Osteoblast (primary cell): ENCODE measurements at regions not wholly inside any gene's neighbourhood (a gene's known extent, or its start where the extent isn't known, plus 50 kb on each side); places are given as distances from the start of the nearest gene placed in this dataset.

Experiments
- DNase-seq: peaks from one replicate; pipeline ENCODE4 v3.0.0; 2011; ENCODE audit warnings: low spot score, mixed read lengths; ENCODE audit not compliant: insufficient read length; ENCODE audit errors: missing footprints
- H2AFZ ChIP-seq: 2 replicates; pipeline ENCODE4 v1.6.0; 2011; ENCODE audit warnings: mild to moderate bottlenecking, low read length
- H3K27ac ChIP-seq: 2 replicates; pipeline ENCODE4 v1.5.1; 2011; ENCODE audit warnings: mild to moderate bottlenecking, low read depth, low read length, moderate library complexity
- H3K27me3 ChIP-seq: 2 replicates; pipeline ENCODE4 v1.6.0; 2012; ENCODE audit warnings: mild to moderate bottlenecking, control low read depth, inconsistent platforms, low read length, moderate library complexity; ENCODE audit not compliant: insufficient read depth
- H3K36me3 ChIP-seq: 2 replicates; pipeline ENCODE4 v1.5.1; 2011; ENCODE audit warnings: mild to moderate bottlenecking, low read length, control low read depth, moderate library complexity; ENCODE audit not compliant: insufficient read depth
- H3K4me1 ChIP-seq: 2 replicates; pipeline ENCODE4 v1.5.1; 2011; ENCODE audit warnings: mild to moderate bottlenecking, low read length, control low read depth, moderate library complexity; ENCODE audit not compliant: insufficient read depth
- H3K4me2 ChIP-seq: 2 replicates; pipeline ENCODE4 v1.6.0; 2011; ENCODE audit warnings: mild to moderate bottlenecking, low read length; ENCODE audit not compliant: insufficient read depth
- H3K4me3 ChIP-seq: fragments of 200-600 bp; sonication (generic); 3 replicates; pipeline ENCODE4 v1.5.1; 2012; ENCODE audit warnings: mild to moderate bottlenecking, low read length, inconsistent platforms; ENCODE audit not compliant: insufficient read depth
- H3K79me2 ChIP-seq: 2 replicates; pipeline ENCODE4 v1.6.0; 2012; ENCODE audit warnings: mild to moderate bottlenecking, low read length, control low read depth, inconsistent platforms; ENCODE audit not compliant: insufficient read depth
- H3K9me3 ChIP-seq: 2 replicates; pipeline ENCODE4 v1.5.1; 2011; ENCODE audit warnings: low read depth, low read length, control low read depth
- H4K20me1 ChIP-seq: 2 replicates; pipeline ENCODE4 v1.6.0; 2012; ENCODE audit warnings: mild to moderate bottlenecking, low read length, control low read depth; ENCODE audit not compliant: insufficient read depth
- TF ChIP-seq, protein P1 (sequence below): IDR thresholded peaks from 2 replicates; pipeline ENCODE4 v1.5.1; 2011; ENCODE audit warnings: mild to moderate bottlenecking, low read depth, low read length, moderate library complexity; ENCODE audit errors: extremely low read depth

DNA sequence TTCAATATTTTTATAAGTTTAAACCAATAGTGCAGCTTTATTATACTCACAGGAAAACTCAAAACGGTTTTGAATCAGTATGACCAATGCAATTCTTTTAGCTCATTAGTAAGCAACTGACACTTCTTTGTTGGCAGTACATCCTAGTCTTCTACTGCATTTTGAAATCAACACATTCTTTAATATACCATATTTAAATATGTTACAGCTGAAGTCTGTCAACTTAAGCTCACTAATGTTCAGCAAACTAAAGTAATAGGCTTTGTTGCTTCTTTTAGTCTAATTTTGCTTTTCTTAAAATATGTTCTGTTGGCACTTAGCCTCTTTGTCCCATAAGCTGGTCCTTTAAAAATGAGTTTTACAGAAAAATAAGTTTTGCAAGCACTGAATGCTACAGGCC lies 55.4 kb upstream of the CCBE1 start:
- DNase-seq = no peak
- H3K36me3 ChIP-seq = no peaks in the 10 kb centered on the region
- no peak overlapping the region for H3K4me2 ChIP-seq
- no peaks in the 10 kb centered on the region for H3K9me3 ChIP-seq
- H3K79me2 ChIP-seq = no peaks in the 10 kb centered on the region
- H2AFZ ChIP-seq = peak overlapping the region; percentile 3
- peaks cover 31% of the 10 kb centered on the region for H3K4me1 ChIP-seq
- TF ChIP-seq, protein P1, sequence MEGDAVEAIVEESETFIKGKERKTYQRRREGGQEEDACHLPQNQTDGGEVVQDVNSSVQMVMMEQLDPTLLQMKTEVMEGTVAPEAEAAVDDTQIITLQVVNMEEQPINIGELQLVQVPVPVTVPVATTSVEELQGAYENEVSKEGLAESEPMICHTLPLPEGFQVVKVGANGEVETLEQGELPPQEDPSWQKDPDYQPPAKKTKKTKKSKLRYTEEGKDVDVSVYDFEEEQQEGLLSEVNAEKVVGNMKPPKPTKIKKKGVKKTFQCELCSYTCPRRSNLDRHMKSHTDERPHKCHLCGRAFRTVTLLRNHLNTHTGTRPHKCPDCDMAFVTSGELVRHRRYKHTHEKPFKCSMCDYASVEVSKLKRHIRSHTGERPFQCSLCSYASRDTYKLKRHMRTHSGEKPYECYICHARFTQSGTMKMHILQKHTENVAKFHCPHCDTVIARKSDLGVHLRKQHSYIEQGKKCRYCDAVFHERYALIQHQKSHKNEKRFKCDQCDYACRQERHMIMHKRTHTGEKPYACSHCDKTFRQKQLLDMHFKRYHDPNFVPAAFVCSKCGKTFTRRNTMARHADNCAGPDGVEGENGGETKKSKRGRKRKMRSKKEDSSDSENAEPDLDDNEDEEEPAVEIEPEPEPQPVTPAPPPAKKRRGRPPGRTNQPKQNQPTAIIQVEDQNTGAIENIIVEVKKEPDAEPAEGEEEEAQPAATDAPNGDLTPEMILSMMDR = no peak
- H3K4me3 ChIP-seq = no peak overlapping the region
- H3K27ac ChIP-seq = no peak overlapping the region
- H3K27me3 ChIP-seq = no peaks in the 10 kb centered on the region
- H4K20me1 ChIP-seq = no peaks in the 10 kb centered on the region

DNA sequence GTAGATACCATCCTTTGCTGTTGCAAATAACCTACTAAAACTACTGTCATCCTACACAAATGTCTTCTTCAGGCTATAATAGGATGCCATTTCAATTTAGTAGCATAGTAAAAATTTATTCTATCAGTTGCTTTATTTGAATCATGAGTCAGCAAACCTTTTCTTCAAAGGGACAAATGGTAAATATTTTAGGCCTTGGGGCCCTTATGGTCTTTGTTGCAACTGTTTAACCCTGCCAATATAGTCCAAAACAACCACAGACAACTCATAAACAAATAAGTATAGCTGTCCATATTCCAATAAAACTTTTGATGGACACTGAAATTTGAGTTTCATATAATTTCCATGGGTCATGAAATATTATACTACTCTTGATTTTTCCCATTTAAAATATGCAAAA lies 54.0 kb upstream of the CCBE1 start:
- TF ChIP-seq, protein P1 = no peak
- no peak for DNase-seq
- Histone ChIP-seq H3K36me3 (no peaks in the 10 kb centered on the region), H3K4me3 (no peak overlapping the region), H2AFZ (no peak overlapping the region), H3K79me2 (no peaks in the 10 kb centered on the region), H4K20me1 (no peaks in the 10 kb centered on the region), H3K4me1 (peaks cover 31% of the 10 kb centered on the region), H3K9me3 (no peaks in the 10 kb centered on the region), H3K4me2 (no peak overlapping the region), H3K27me3 (no peaks in the 10 kb centered on the region), H3K27ac (no peak overlapping the region)

DNA sequence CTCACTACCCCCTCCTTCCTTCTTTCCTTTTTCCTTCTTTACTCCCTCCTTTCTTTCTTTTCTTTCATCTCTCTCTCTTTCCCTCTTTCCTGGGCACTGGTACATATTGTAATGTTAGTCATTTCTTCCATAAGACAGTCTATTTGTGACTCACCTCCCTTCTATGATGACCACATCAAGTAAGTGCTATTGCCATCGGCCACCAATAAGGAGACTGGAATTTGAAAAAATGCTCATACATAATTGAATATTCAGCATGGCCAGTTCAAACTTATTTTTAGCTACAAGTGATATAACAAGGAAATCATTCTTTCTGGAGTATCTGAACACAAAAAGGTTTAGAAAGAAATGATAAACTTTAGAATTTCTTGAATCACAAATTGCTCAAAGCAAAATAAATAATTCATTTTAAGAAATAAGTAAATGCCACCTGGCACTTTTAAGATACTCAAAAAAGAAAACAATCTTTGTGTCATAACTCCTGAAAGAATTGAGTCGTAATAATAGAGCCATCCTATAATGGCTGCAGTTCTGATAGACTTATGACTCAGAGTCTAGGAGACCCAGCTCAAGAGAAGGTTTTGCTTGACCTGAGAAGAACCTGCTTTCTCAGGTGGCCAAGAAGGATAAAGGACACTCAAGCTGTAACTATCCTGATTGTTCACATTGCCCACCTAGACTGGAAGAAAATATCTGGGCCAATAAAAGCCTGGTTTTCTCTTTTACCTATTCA lies 51.6 kb upstream of the CCBE1 start:
- H3K4me1 ChIP-seq = peaks cover 48% of the 10 kb centered on the region
- H3K27me3 ChIP-seq = no peaks in the 10 kb centered on the region
- H3K79me2 ChIP-seq = no peaks in the 10 kb centered on the region
- H2AFZ ChIP-seq = no peak overlapping the region
- no peak overlapping the region for H3K4me3 ChIP-seq
- H3K9me3 ChIP-seq = no peaks in the 10 kb centered on the region
- H4K20me1 ChIP-seq = no peaks in the 10 kb centered on the region
- peak overlapping the region; percentile 37 for H3K4me2 ChIP-seq
- no peaks in the 10 kb centered on the region for H3K36me3 ChIP-seq
- TF ChIP-seq, protein P1 = no peak
- peak overlapping the region; percentile 66 for H3K27ac ChIP-seq
- no peak for DNase-seq
